SHP77 (cell line): ENCODE measurements at regions not wholly inside any gene's neighbourhood (a gene's known extent, or its start where the extent isn't known, plus 50 kb on each side); places are given as distances from the start of the nearest gene placed in this dataset.

Experiments
- DNase-seq, 2 experiments: peaks; one replicate each; lab custom pipeline; 2025; lab: John Stamatoyannopoulos, UW

GRCh38 chr5:175805256-175806011 lies 65.9 kb upstream of the CPLX2 start:
- no peak for DNase-seq

- DNase-seq, result no peak
Measured at GRCh38 chr5:175808711-175809110, 62.7 kb upstream of the CPLX2 start.

GRCh38 chr5:175809531-175810121 lies 61.8 kb upstream of the CPLX2 start:
- DNase-seq, result no peak

- DNase-seq, result no peak
Measured at GRCh38 chr5:175810457-175810856, 60.9 kb upstream of the CPLX2 start.

GRCh38 chr5:175811589-175811988 lies 59.8 kb upstream of the CPLX2 start:
- DNase-seq, result no peak

- no peak for DNase-seq
Measured at GRCh38 chr5:175813943-175814630, 57.3 kb upstream of the CPLX2 start.

- peak in 1 of 2 experiments; percentile 39 for DNase-seq
Measured at GRCh38 chr5:175814691-175815090, 56.7 kb upstream of the CPLX2 start.

- no peak for DNase-seq
Measured at GRCh38 chr5:175815126-175815913, 56.1 kb upstream of the CPLX2 start.

GRCh38 chr5:175816348-175816747 lies 55.0 kb upstream of the CPLX2 start:
- no peak for DNase-seq

- DNase-seq, result no peak
Measured at GRCh38 chr5:175819090-175819425, 52.3 kb upstream of the CPLX2 start.

GRCh38 chr5:175820230-175820629 lies 51.1 kb upstream of the CPLX2 start:
- no peak for DNase-seq
